ENCODE measurements at regions not wholly inside any gene's neighbourhood (a gene's known extent, or its start where the extent isn't known, plus 50 kb on each side); places are given as distances from the start of the nearest gene placed in this dataset.

DNA sequence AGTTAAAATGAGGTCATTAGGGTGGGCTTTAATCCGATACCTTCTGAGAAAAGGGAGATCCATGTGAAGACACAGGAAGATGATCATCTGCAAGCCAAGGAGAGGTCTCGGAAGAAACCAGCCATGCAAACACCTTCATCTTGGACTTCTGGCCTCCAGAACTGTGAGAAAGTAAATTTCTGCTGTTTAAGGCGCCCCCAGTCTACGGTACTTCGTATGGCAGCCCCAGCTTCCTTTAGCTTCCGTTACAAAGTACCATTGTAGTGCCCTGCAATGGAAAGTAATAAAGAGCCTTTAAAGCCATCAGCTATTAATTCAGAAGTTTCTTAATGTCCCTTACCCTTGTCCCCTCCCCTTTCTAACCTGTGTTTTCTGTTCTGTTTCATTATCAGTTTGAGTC, 308.1 kb downstream of the AACS start:
- ChIA-PET CTCF (no interaction called here), POLR2A (no interaction called here)
- DNase-seq (ENCODE audit: low read depth, low spot score), result no peak
- H3K4me3 ChIP-seq (ENCODE audit: low read depth, low read length), result no peak overlapping the region
- TF ChIP-seq, protein P1, sequence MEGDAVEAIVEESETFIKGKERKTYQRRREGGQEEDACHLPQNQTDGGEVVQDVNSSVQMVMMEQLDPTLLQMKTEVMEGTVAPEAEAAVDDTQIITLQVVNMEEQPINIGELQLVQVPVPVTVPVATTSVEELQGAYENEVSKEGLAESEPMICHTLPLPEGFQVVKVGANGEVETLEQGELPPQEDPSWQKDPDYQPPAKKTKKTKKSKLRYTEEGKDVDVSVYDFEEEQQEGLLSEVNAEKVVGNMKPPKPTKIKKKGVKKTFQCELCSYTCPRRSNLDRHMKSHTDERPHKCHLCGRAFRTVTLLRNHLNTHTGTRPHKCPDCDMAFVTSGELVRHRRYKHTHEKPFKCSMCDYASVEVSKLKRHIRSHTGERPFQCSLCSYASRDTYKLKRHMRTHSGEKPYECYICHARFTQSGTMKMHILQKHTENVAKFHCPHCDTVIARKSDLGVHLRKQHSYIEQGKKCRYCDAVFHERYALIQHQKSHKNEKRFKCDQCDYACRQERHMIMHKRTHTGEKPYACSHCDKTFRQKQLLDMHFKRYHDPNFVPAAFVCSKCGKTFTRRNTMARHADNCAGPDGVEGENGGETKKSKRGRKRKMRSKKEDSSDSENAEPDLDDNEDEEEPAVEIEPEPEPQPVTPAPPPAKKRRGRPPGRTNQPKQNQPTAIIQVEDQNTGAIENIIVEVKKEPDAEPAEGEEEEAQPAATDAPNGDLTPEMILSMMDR (IDR thresholded peaks at IDR 0.05; ENCODE audit: insufficient read depth, low read length, missing control alignments), result no peak

DNA sequence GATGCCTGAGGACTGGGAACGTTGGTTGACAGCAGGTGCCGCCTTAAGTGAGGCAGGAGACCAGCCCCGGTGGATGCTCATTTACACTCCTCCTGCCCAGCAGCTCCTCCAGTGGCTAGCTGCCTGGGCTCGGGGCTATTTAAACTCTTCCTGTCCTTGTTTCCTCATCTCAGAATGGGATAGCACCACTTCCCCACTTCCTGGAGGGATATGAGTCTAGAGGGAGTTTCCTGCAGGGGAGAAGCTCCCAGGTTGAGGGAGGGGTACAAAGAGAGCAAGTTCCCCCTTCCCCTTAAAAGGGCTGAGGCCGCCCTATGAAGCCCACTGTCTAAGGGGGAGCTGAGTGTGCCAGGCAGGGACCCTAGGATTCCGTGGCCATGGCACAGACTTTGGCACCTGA, 311.2 kb downstream of the AACS start:
- ChIA-PET CTCF (no interaction called here), POLR2A (no interaction called here)
- H3K4me3 ChIP-seq (ENCODE audit: low read depth, low read length), result no peak overlapping the region
- no peak for DNase-seq (ENCODE audit: low read depth, low spot score)
- TF ChIP-seq, protein P1 (IDR thresholded peaks at IDR 0.05; ENCODE audit: insufficient read depth, low read length, missing control alignments), result no peak

- CTCF ChIA-PET, result no interaction called here
- POLR2A ChIA-PET, result no interaction called here
- no peak for DNase-seq (ENCODE audit: low read depth, low spot score)
- H3K4me3 ChIP-seq (ENCODE audit: low read depth, low read length), result no peak overlapping the region
- TF ChIP-seq, protein P1 (IDR thresholded peaks at IDR 0.05; ENCODE audit: insufficient read depth, low read length, missing control alignments), result no peak
Observed at GRCh38 chr12:125377093-125377492, 311.9 kb downstream of the AACS start.

- no peak for DNase-seq (ENCODE audit: low read depth, low spot score)
- TF ChIP-seq, protein P1 (IDR thresholded peaks at IDR 0.05; ENCODE audit: insufficient read depth, low read length, missing control alignments), result no peak
- ChIA-PET POLR2A (no interaction called here), CTCF (no interaction called here)
- no peak overlapping the region for H3K4me3 ChIP-seq (ENCODE audit: low read depth, low read length)
Observed at GRCh38 chr12:125381373-125381772, 316.1 kb downstream of the AACS start.

- DNase-seq (ENCODE audit: low read depth, low spot score), result no peak
- TF ChIP-seq, protein P1 (IDR thresholded peaks at IDR 0.05; ENCODE audit: insufficient read depth, low read length, missing control alignments), result no peak
- H3K4me3 ChIP-seq (ENCODE audit: low read depth, low read length), result no peak overlapping the region
- ChIA-PET CTCF (no interaction called here), POLR2A (no interaction called here)
Observed at GRCh38 chr12:125382926-125383325, 317.7 kb downstream of the AACS start.

DNA sequence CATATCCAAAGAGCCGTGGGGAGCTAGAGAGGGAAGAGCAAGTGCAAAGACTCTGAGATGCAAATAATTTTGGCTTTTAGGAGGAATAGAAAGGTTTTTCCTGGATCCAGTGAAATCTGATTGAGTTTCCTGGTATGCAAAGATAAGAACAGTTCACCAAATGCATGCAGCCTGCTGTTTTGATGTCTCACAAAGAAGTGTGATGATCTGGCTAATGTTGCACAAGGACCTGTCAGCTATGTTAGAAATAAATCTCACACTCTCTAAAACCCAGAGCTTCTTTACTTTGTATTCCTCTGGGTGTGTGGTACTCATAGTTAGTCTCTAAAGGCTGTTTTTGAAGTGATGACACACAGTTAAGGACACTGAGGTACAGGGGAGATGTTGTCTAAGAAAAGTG, 321.4 kb downstream of the AACS start:
- ChIA-PET POLR2A (no interaction called here), CTCF (interaction anchor here (0.8 kb wide), 1 partner anchor 16 kb away, joined by 3 read pairs; no protein-coding TSS in a partner anchor)
- no peak overlapping the region for H3K4me3 ChIP-seq (ENCODE audit: low read depth, low read length)
- TF ChIP-seq, protein P1 (IDR thresholded peaks at IDR 0.05; ENCODE audit: insufficient read depth, low read length, missing control alignments), result no peak
- no peak for DNase-seq (ENCODE audit: low read depth, low spot score)
